Right ventricle myocardium inferior (tissue), 1 donor: ENCODE measurements at regions not wholly inside any gene's neighbourhood (a gene's known extent, or its start where the extent isn't known, plus 50 kb on each side); places are given as distances from the start of the nearest gene placed in this dataset.
"Not testable (repeated sequence)": the region's sequence is repeated elsewhere in the genome, so short reads cannot be mapped to it uniquely, and the experiment has no call there.

ENCODE experiments used
- ATAC-seq: fragments of 200-7000 bp; cut with Tn5 transposase; one replicate; pipeline ENCODE4 v1.9.1; 2020; ENCODE audit warnings: mild to moderate bottlenecking, moderate library complexity
- DNase-seq: peaks from one replicate; pipeline ENCODE4 v3.0.0; 2021; ENCODE audit errors: missing footprints
- intact Hi-C: fragments of 100-400 bp; cut with DNase I; formaldehyde crosslinking; loops from one replicate; pipeline ENCODE4 v1.11.0; 2022
- donor health status: DM: no; HTN: yes; CAD: no; lungs with severe emphysema.

- DNase-seq (peak; percentile 67), ATAC-seq (no peak)
- intact Hi-C loops, result no loop called here
These were observed 1145.4 kb downstream of the STIM2 start for GRCh38 chr4:28006021-28006420.

GRCh38 chr4:28007693-28008092 is 1147.1 kb downstream of the STIM2 start:
- intact Hi-C loops, result no loop called here
- no peak for DNase-seq
- ATAC-seq, result no peak

GRCh38 chr4:28009541-28009940 is 1148.9 kb downstream of the STIM2 start:
- intact Hi-C loops, result no loop called here
- no peak for ATAC-seq

DNA sequence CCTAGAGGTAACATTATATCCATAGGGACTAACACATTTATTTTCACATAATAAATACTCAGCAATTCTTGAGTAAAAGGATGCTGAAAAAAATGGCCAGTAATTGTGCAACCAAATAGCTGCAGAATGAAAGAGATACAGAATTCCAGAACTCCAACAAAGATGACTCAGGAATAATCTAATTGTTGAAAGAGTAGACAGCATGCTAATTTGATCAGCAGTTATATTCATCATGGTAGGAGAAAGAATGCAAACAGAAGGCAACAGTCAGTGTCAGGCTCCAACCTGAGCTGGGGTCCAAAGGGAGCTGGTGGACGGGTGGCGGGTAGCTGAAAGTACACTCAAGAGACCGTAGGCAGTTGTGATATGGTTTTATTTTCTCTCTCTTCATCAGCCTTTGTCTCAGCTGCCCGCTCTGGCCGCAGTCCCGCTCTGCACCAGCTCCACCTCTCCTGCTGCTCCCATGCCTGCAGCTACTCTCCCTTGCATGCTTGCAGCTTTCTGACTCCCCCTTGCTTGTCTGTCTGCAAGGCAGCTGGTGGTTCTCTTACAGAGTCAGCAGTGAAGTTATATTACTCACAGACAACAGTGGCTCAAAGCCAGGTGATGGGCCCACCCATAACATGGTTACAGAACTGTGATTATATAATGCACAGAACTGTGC is 1150.1 kb downstream of the STIM2 start:
- intact Hi-C loops, result no loop called here
- DNase-seq (no peak), ATAC-seq (no peak)

More at GRCh38 chr4:28009541-28009940, 1148.9 kb downstream of the STIM2 start:
- DNase-seq, result no peak

GRCh38 chr4:28014469-28014868 is 1153.8 kb downstream of the STIM2 start:
- intact Hi-C loops, result no loop called here
- ATAC-seq, result no peak
- DNase-seq, result no peak

DNA sequence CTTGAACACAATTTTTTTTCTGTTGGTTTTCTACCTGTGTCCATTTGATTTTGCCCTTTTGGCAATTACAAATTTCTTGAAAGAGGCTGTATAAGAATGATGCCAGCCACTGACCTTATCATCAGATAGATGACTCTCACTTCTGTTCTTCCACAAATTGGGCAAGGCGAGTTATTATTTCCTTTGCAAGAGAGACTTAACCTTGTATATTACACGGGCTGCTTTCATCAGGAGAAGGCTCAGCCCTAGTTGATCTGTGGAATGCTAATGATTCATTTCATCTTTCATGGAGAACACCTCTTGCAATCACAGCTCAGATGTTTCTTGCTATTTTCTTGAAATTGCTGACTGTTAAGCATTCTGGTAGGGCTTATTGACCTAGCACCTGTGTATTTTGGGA is 1155.4 kb downstream of the STIM2 start:
- no peak for DNase-seq
- intact Hi-C loops, result no loop called here
- no peak for ATAC-seq

GRCh38 chr4:28038253-28038652 is 1177.6 kb downstream of the STIM2 start:
- intact Hi-C loops, DNase-seq, ATAC-seq: not testable (repeated sequence)

DNA sequence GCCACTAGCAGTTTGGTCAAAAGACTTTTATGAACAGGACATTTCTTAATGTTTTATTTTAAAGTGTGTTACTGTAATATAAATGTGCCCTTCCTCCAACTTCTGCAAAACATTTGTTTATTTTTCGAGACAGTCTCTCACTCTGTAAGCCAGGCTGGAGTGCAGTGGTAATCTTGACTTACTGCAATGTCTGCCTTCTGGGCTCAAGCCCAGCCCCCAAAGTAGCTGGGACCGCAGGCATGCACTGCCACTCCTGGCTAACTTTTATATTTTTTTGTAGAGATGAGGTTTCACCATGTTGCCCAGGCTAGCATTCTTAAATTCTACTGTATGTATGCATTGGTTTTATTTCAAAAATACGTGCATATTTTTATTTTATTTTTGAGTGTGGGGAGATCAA is 1201.9 kb downstream of the STIM2 start:
- intact Hi-C loops, result no loop called here
- DNase-seq (no peak), ATAC-seq (no peak)

- ATAC-seq, result no peak
- no peak for DNase-seq
- intact Hi-C loops, result no loop called here
These were observed 1213.4 kb downstream of the STIM2 start for GRCh38 chr4:28073860-28074555.

DNA sequence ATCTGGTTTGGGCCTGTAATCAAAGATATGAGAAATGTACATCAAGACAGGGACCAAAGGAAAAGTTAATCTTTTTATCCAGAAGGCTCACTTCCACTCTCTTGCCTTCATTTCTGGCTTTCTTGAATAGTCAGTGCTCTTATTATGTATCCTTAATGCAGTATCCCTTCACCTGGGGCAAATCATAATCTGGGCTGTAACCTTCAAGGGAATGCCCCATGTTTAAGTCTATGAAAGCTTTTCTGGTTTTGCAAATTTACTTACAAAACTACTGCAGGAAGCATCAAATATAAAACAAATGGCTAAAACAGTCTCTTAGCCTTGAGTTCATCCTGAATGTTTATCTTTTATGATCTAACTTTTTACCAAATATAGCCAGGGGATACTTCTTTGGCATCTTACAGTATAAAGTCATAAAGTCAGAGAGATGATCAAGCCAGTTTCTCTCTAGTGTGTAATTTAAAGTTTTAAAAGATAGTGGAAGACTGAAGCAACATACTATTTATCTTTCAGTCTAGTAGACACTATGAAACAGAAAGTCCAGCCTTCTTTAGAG is 1214.8 kb downstream of the STIM2 start:
- DNase-seq (no peak), ATAC-seq (no peak)
- intact Hi-C loops, result no loop called here

DNA sequence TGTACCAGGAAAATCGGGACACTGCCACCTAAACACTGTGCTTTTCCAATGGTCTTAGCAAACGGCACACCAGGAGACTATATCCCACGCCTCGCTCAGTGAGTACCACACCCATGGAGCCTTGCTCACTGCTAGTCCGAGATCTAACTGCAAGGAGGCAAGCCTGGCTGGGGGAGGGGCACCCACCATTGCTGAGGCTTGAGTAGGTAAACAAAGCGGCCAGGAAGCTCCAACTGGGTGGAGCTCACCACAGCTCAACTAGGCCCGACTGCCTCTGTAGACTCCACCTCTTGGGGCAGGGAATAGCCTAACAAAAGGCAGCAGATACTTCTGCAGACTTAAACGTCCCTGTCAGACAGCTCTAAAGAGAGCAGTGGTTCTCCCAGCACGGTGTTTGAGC is 1216.6 kb downstream of the STIM2 start:
- ATAC-seq, intact Hi-C loops, DNase-seq: not testable (repeated sequence)

DNA sequence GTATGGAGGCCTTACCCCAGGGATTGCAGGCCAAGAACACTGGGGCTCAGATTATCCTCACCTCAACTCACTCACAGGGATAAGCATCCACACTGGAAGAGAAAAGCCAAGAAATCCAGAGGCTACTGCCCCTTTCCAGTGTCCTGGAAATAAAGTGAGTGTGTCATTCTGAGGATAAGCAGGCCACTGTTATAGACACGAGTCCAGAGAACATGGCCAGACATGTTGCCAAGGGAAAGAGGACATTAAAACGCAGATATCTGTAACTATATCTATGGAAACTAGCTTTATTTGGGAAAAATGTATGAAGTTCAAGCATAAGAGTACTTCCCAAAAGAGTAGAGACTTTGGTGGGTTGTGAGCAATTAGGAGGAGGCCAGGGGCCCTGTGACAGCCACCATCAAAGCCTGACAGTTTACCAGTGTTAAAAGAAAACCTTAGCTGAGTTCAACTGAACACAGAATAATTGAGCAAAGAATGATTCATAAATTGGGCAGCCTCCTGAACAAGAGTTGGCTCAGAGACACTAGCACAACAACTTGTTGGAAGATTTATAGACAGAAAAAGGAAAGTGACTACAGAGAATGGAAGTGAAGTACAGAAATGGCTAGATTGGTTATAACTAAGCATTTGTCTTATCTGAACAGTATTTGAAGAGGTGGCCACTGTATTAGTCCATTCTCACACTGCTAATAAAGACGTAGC is 1222.2 kb downstream of the STIM2 start:
- no peak for DNase-seq
- intact Hi-C loops, result no loop called here
- no peak for ATAC-seq

GRCh38 chr4:28092610-28093009 is 1232.0 kb downstream of the STIM2 start:
- intact Hi-C loops, result no loop called here
- ATAC-seq (no peak), DNase-seq (no peak)

- no peak for ATAC-seq
- no peak for DNase-seq
- intact Hi-C loops, result no loop called here
These were observed 1232.4 kb downstream of the STIM2 start for GRCh38 chr4:28093071-28093470.

- no peak for DNase-seq
- no peak for ATAC-seq
- intact Hi-C loops, result no loop called here
These were observed 1240.9 kb downstream of the STIM2 start for GRCh38 chr4:28101583-28101982.

- ATAC-seq (no peak), DNase-seq (no peak)
- intact Hi-C loops, result no loop called here
These were observed 1244.7 kb downstream of the STIM2 start for GRCh38 chr4:28105271-28105859.

DNA sequence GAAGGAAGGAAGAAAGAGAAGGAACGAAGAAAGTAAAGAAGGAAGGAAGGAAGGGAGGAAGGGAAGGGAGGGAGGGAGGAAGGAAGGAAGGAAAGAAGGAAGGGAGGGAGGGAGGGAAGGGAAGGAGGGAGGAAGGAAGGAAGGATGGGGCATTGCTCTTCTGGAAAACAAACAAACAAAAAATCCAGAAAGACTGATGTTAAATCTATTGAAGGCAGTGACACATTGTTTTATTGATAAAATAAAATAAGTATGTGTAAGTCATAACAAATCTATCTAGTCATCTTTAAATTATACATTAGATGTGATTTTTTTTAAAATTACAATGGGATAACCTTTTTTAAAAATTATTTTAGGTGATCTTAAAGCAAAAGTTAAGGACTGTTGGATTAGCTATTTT is 1245.5 kb downstream of the STIM2 start:
- no peak for DNase-seq
- intact Hi-C loops, result no loop called here
- ATAC-seq, result no peak

- DNase-seq, result no peak
- ATAC-seq, result no peak
- intact Hi-C loops, result no loop called here
These were observed 1249.2 kb downstream of the STIM2 start for GRCh38 chr4:28109801-28110200.

GRCh38 chr4:28112691-28113335 is 1252.2 kb downstream of the STIM2 start:
- DNase-seq, ATAC-seq, intact Hi-C loops: not testable (repeated sequence)
